ENCODE measurements at regions not wholly inside any gene's neighbourhood (a gene's known extent, or its start where the extent isn't known, plus 50 kb on each side); places are given as distances from the start of the nearest gene placed in this dataset.

DNA sequence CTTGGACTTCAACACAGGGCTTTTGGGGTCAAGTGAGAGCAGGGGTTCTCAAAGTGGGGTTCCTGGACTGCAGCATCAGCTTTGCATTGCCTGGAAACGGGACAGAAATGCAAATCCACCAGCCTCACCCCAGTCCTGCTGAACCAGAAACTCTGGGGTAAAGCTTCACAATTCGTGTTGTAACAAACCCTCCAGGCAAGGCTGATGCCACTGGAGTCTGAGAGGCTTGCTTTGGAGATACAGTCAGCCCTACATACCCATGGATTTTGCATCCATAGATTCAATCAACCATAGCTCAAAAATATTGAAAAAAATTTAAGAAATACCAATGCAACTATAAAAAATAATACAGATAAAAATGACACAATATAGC lies 160.4 kb upstream of the ECI2 start:
- BruUV-seq (replicated peaks), result no TSS peak
- no peak for ATAC-seq

More for the DNA sequence above, 160.4 kb upstream of the ECI2 start:
- in situ Hi-C loops (cut with MboI) (no loop called here), intact Hi-C loops (cut with micrococcal nuclease) (no loop called here)
- no peak for TF ChIP-seq CTBP1 (IDR thresholded peaks at IDR 0.05; ENCODE audit: borderline replicate concordance)
- TF ChIP-seq, protein P1, sequence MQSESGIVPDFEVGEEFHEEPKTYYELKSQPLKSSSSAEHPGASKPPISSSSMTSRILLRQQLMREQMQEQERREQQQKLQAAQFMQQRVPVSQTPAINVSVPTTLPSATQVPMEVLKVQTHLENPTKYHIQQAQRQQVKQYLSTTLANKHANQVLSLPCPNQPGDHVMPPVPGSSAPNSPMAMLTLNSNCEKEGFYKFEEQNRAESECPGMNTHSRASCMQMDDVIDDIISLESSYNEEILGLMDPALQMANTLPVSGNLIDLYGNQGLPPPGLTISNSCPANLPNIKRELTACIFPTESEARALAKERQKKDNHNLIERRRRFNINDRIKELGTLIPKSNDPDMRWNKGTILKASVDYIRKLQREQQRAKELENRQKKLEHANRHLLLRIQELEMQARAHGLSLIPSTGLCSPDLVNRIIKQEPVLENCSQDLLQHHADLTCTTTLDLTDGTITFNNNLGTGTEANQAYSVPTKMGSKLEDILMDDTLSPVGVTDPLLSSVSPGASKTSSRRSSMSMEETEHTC (IDR thresholded peaks at IDR 0.05), result no peak
- no peak for TF ChIP-seq NR2C1 (IDR thresholded peaks at IDR 0.05)
- TF ChIP-seq NR2C1 (tag; IDR thresholded peaks at IDR 0.05), result no peak
- no peak for TF ChIP-seq BHLHE40 (IDR thresholded peaks at IDR 0.05; ENCODE audit: low read length)
- TF ChIP-seq ZNF41 (CRISPR knock-in tag; conservative IDR thresholded peaks at IDR 0.05), result no peak
- TF ChIP-seq, protein P2, sequence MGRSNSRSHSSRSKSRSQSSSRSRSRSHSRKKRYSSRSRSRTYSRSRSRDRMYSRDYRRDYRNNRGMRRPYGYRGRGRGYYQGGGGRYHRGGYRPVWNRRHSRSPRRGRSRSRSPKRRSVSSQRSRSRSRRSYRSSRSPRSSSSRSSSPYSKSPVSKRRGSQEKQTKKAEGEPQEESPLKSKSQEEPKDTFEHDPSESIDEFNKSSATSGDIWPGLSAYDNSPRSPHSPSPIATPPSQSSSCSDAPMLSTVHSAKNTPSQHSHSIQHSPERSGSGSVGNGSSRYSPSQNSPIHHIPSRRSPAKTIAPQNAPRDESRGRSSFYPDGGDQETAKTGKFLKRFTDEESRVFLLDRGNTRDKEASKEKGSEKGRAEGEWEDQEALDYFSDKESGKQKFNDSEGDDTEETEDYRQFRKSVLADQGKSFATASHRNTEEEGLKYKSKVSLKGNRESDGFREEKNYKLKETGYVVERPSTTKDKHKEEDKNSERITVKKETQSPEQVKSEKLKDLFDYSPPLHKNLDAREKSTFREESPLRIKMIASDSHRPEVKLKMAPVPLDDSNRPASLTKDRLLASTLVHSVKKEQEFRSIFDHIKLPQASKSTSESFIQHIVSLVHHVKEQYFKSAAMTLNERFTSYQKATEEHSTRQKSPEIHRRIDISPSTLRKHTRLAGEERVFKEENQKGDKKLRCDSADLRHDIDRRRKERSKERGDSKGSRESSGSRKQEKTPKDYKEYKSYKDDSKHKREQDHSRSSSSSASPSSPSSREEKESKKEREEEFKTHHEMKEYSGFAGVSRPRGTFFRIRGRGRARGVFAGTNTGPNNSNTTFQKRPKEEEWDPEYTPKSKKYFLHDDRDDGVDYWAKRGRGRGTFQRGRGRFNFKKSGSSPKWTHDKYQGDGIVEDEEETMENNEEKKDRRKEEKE (IDR thresholded peaks at IDR 0.05; ENCODE audit: borderline replicate concordance in 1 of 2, control insufficient read depth in 1 of 2, low read depth in 2 of 2, low read length in 1 of 2), result no peak
- no peak for TF ChIP-seq FOXK1 (CRISPR knock-in tag; IDR thresholded peaks at IDR 0.05; ENCODE audit: borderline replicate concordance)
- TF ChIP-seq, protein P3, sequence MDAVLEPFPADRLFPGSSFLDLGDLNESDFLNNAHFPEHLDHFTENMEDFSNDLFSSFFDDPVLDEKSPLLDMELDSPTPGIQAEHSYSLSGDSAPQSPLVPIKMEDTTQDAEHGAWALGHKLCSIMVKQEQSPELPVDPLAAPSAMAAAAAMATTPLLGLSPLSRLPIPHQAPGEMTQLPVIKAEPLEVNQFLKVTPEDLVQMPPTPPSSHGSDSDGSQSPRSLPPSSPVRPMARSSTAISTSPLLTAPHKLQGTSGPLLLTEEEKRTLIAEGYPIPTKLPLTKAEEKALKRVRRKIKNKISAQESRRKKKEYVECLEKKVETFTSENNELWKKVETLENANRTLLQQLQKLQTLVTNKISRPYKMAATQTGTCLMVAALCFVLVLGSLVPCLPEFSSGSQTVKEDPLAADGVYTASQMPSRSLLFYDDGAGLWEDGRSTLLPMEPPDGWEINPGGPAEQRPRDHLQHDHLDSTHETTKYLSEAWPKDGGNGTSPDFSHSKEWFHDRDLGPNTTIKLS (IDR thresholded peaks at IDR 0.05; ENCODE audit: borderline replicate concordance, low read depth), result no peak
- TF ChIP-seq, protein P4, sequence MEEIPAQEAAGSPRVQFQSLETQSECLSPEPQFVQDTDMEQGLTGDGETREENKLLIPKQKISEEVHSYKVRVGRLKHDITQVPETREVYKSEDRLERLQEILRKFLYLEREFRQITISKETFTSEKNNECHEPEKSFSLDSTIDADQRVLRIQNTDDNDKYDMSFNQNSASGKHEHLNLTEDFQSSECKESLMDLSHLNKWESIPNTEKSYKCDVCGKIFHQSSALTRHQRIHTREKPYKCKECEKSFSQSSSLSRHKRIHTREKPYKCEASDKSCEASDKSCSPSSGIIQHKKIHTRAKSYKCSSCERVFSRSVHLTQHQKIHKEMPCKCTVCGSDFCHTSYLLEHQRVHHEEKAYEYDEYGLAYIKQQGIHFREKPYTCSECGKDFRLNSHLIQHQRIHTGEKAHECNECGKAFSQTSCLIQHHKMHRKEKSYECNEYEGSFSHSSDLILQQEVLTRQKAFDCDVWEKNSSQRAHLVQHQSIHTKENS (CRISPR knock-in tag; IDR thresholded peaks at IDR 0.05), result no peak
- TF ChIP-seq SP1 (CRISPR knock-in tag; IDR thresholded peaks at IDR 0.05), result no peak
- TF ChIP-seq, protein P5, sequence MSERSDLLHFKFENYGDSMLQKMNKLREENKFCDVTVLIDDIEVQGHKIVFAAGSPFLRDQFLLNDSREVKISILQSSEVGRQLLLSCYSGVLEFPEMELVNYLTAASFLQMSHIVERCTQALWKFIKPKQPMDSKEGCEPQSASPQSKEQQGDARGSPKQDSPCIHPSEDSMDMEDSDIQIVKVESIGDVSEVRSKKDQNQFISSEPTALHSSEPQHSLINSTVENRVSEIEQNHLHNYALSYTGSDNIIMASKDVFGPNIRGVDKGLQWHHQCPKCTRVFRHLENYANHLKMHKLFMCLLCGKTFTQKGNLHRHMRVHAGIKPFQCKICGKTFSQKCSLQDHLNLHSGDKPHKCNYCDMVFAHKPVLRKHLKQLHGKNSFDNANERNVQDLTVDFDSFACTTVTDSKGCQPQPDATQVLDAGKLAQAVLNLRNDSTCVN (CRISPR knock-in tag; IDR thresholded peaks at IDR 0.05), result no peak
- no peak for TF ChIP-seq ARID2 (IDR thresholded peaks at IDR 0.05)
- TF ChIP-seq, protein P6, sequence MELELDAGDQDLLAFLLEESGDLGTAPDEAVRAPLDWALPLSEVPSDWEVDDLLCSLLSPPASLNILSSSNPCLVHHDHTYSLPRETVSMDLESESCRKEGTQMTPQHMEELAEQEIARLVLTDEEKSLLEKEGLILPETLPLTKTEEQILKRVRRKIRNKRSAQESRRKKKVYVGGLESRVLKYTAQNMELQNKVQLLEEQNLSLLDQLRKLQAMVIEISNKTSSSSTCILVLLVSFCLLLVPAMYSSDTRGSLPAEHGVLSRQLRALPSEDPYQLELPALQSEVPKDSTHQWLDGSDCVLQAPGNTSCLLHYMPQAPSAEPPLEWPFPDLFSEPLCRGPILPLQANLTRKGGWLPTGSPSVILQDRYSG (tag; conservative IDR thresholded peaks at IDR 0.05; ENCODE audit: low read depth), result no peak
- Histone ChIP-seq H3K27me3 (ENCODE audit: control insufficient read depth in 2 of 2, insufficient read depth in 2 of 2, low read length in 2 of 2) (peaks cover 2 to 16% of the 10 kb centered on the region in 2 experiments; a peak in 2 of 5 replicates), H3K4me2 (ENCODE audit: insufficient read depth, low read length) (no peak overlapping the region), H3K4me1 (replicated peaks in 1 of 2; ENCODE audit: control insufficient read depth in 2 of 2, insufficient read depth in 2 of 2, low read length in 2 of 2) (peaks cover 0 to 17% of the 10 kb centered on the region in 2 experiments), H3K4me3 (no peak overlapping the region), H4K20me1 (replicated peaks; ENCODE audit: control insufficient read depth, insufficient read depth, low read length) (no peaks in the 10 kb centered on the region), H3K9me3 (replicated peaks; ENCODE audit: control insufficient read depth, insufficient read depth, low read depth, low read length) (no peaks in the 10 kb centered on the region), H2AFZ (ENCODE audit: low read depth, low read length) (no peak overlapping the region), H3K36me3 (ENCODE audit: control insufficient read depth, insufficient read depth, low read length) (no peaks in the 10 kb centered on the region), H3K9me1 (ENCODE audit: control insufficient read depth, insufficient read depth, low read length) (no peaks in the 10 kb centered on the region), H3K9ac (ENCODE audit: insufficient read depth in 1 of 2, low read depth in 2 of 2, low read length in 2 of 2) (no peak overlapping the region), H3K27ac (ENCODE audit: extremely low read depth, low read depth, low read length) (no peak overlapping the region), H3K79me2 (ENCODE audit: control insufficient read depth, insufficient read depth, low read length) (no peaks in the 10 kb centered on the region)
- 8% methylated on average over 2 of the region's 2 CpGs for WGBS (ENCODE audit: insufficient coverage, low coverage, missing lambda C conversion rate)
- ChIA-PET CTCF (ENCODE audit: low intra/inter-chr PET ratio) (no interaction called here), POLR2A (interaction anchor here (1.1 to 1.2 kb wide), 2 partner anchors 11 to 19 kb away, joined by 3 read pairs; no protein-coding TSS in a partner anchor)
- DNase-seq (ENCODE audit: extremely low read depth in 1 of 4, low spot score in 3 of 4), result no peak
- FAIRE-seq, result no peak

All from K562 (cell line).